ENCODE measurements at regions not wholly inside any gene's neighbourhood (a gene's known extent, or its start where the extent isn't known, plus 50 kb on each side); places are given as distances from the start of the nearest gene placed in this dataset.

- H3K27ac ChIP-seq (ENCODE audit: low read depth in 1 of 2, low read length in 1 of 2) = no peak overlapping the region
- 85% methylated on average over 5 of the region's 5 CpGs for WGBS
- peaks cover 0 to 3% of the 10 kb centered on the region in 2 donors for H3K9me3 ChIP-seq (ENCODE audit: control insufficient read depth in 2 of 2, insufficient read depth in 1 of 2, low read length in 1 of 2)
- H3K36me3 ChIP-seq (ENCODE audit: control insufficient read depth in 2 of 2, insufficient read depth in 2 of 2, low read length in 1 of 2) = no peaks in the 10 kb centered on the region
- no peaks in the 10 kb centered on the region for H3K27me3 ChIP-seq (ENCODE audit: control insufficient read depth in 2 of 2, insufficient read depth in 1 of 2, low read length in 1 of 2)
- no peak for DNase-seq (ENCODE audit: low read depth in 6 of 9, low spot score in 9 of 9)
- no peak overlapping the region for H3K4me3 ChIP-seq (ENCODE audit: low read length in 2 of 2)
- peaks cover 0 to 12% of the 10 kb centered on the region in 2 donors for H3K4me1 ChIP-seq (ENCODE audit: control insufficient read depth in 2 of 2, insufficient read depth in 2 of 2, low read length in 2 of 2)
Measured at GRCh38 chr18:56085551-56085950, 497.6 kb upstream of the TCF4 start.

GRCh38 chr18:56083523-56084287 is 495.7 kb upstream of the TCF4 start:
- WGBS = 76% methylated on average over 8 of the region's 8 CpGs
- Histone ChIP-seq H3K4me1 (ENCODE audit: control insufficient read depth in 2 of 2, insufficient read depth in 2 of 2, low read length in 2 of 2) (peaks cover 0 to 12% of the 10 kb centered on the region in 2 donors), H3K36me3 (ENCODE audit: control insufficient read depth in 2 of 2, insufficient read depth in 2 of 2, low read length in 1 of 2) (no peaks in the 10 kb centered on the region), H3K27me3 (ENCODE audit: control insufficient read depth in 2 of 2, insufficient read depth in 1 of 2, low read length in 1 of 2) (no peaks in the 10 kb centered on the region), H3K9me3 (ENCODE audit: control insufficient read depth in 2 of 2, insufficient read depth in 1 of 2, low read length in 1 of 2) (peaks cover 0 to 3% of the 10 kb centered on the region in 2 donors), H3K4me3 (ENCODE audit: low read length in 2 of 2) (no peak overlapping the region), H3K27ac (ENCODE audit: low read depth in 1 of 2, low read length in 1 of 2) (peak overlapping the region in 1 of 2 donors; percentile 44)
- DNase-seq (ENCODE audit: low read depth in 6 of 9, low spot score in 9 of 9) = peak in 6 of 9 donors; percentile 4 to 59 (median 12)

- Histone ChIP-seq H3K27me3 (ENCODE audit: control insufficient read depth in 2 of 2, insufficient read depth in 1 of 2, low read length in 1 of 2) (no peaks in the 10 kb centered on the region), H3K4me3 (ENCODE audit: low read length in 2 of 2) (no peak overlapping the region), H3K9me3 (ENCODE audit: control insufficient read depth in 2 of 2, insufficient read depth in 1 of 2, low read length in 1 of 2) (peaks cover 0 to 3% of the 10 kb centered on the region in 2 donors), H3K36me3 (ENCODE audit: control insufficient read depth in 2 of 2, insufficient read depth in 2 of 2, low read length in 1 of 2) (no peaks in the 10 kb centered on the region), H3K4me1 (ENCODE audit: control insufficient read depth in 2 of 2, insufficient read depth in 2 of 2, low read length in 2 of 2) (peaks cover 0 to 12% of the 10 kb centered on the region in 2 donors), H3K27ac (ENCODE audit: low read depth in 1 of 2, low read length in 1 of 2) (no peak overlapping the region)
- no peak for DNase-seq (ENCODE audit: low read depth in 6 of 9, low spot score in 9 of 9)
- WGBS = 90% methylated on average over 7 of the region's 7 CpGs
Measured at GRCh38 chr18:56083097-56083521, 495.1 kb upstream of the TCF4 start.

- DNase-seq (ENCODE audit: low read depth in 6 of 9, low spot score in 9 of 9) = no peak
- 97% methylated on average over 1 of the region's 1 CpG for WGBS
- Histone ChIP-seq H3K9me3 (ENCODE audit: control insufficient read depth in 2 of 2, insufficient read depth in 1 of 2, low read length in 1 of 2) (peaks cover 0 to 3% of the 10 kb centered on the region in 2 donors), H3K36me3 (ENCODE audit: control insufficient read depth in 2 of 2, insufficient read depth in 2 of 2, low read length in 1 of 2) (no peaks in the 10 kb centered on the region), H3K27me3 (ENCODE audit: control insufficient read depth in 2 of 2, insufficient read depth in 1 of 2, low read length in 1 of 2) (no peaks in the 10 kb centered on the region), H3K27ac (ENCODE audit: low read depth in 1 of 2, low read length in 1 of 2) (no peak overlapping the region), H3K4me3 (ENCODE audit: low read length in 2 of 2) (no peak overlapping the region), H3K4me1 (ENCODE audit: control insufficient read depth in 2 of 2, insufficient read depth in 2 of 2, low read length in 2 of 2) (no peaks in the 10 kb centered on the region)
Measured at GRCh38 chr18:56076723-56077122, 488.7 kb upstream of the TCF4 start.

- Histone ChIP-seq H3K27ac (ENCODE audit: low read depth in 1 of 2, low read length in 1 of 2) (no peak overlapping the region), H3K36me3 (ENCODE audit: control insufficient read depth in 2 of 2, insufficient read depth in 2 of 2, low read length in 1 of 2) (no peaks in the 10 kb centered on the region), H3K4me1 (ENCODE audit: control insufficient read depth in 2 of 2, insufficient read depth in 2 of 2, low read length in 2 of 2) (no peaks in the 10 kb centered on the region), H3K4me3 (ENCODE audit: low read length in 2 of 2) (no peak overlapping the region), H3K9me3 (ENCODE audit: control insufficient read depth in 2 of 2, insufficient read depth in 1 of 2, low read length in 1 of 2) (no peaks in the 10 kb centered on the region), H3K27me3 (ENCODE audit: control insufficient read depth in 2 of 2, insufficient read depth in 1 of 2, low read length in 1 of 2) (no peaks in the 10 kb centered on the region)
- 87% methylated on average over 5 of the region's 5 CpGs for WGBS
- no peak for DNase-seq (ENCODE audit: low read depth in 6 of 9, low spot score in 9 of 9)
Measured at GRCh38 chr18:56068701-56069100, 480.7 kb upstream of the TCF4 start.

GRCh38 chr18:56067969-56068671 is 480.1 kb upstream of the TCF4 start:
- Histone ChIP-seq H3K9me3 (ENCODE audit: control insufficient read depth in 2 of 2, insufficient read depth in 1 of 2, low read length in 1 of 2) (no peaks in the 10 kb centered on the region), H3K27me3 (ENCODE audit: control insufficient read depth in 2 of 2, insufficient read depth in 1 of 2, low read length in 1 of 2) (no peaks in the 10 kb centered on the region), H3K4me1 (ENCODE audit: control insufficient read depth in 2 of 2, insufficient read depth in 2 of 2, low read length in 2 of 2) (no peaks in the 10 kb centered on the region), H3K4me3 (ENCODE audit: low read length in 2 of 2) (no peak overlapping the region), H3K36me3 (ENCODE audit: control insufficient read depth in 2 of 2, insufficient read depth in 2 of 2, low read length in 1 of 2) (no peaks in the 10 kb centered on the region), H3K27ac (ENCODE audit: low read depth in 1 of 2, low read length in 1 of 2) (no peak overlapping the region)
- DNase-seq (ENCODE audit: low read depth in 6 of 9, low spot score in 9 of 9) = no peak
- WGBS = 96% methylated on average over 2 of the region's 2 CpGs

GRCh38 chr18:56067214-56067894 is 479.4 kb upstream of the TCF4 start:
- no peaks in the 10 kb centered on the region for H3K9me3 ChIP-seq (ENCODE audit: control insufficient read depth in 2 of 2, insufficient read depth in 1 of 2, low read length in 1 of 2)
- H3K4me3 ChIP-seq (ENCODE audit: low read length in 2 of 2) = no peak overlapping the region
- H3K27ac ChIP-seq (ENCODE audit: low read depth in 1 of 2, low read length in 1 of 2) = no peak overlapping the region
- WGBS = 94% methylated on average over 7 of the region's 7 CpGs
- DNase-seq (ENCODE audit: low read depth in 6 of 9, low spot score in 9 of 9) = no peak
- H3K27me3 ChIP-seq (ENCODE audit: control insufficient read depth in 2 of 2, insufficient read depth in 1 of 2, low read length in 1 of 2) = no peaks in the 10 kb centered on the region
- no peaks in the 10 kb centered on the region for H3K36me3 ChIP-seq (ENCODE audit: control insufficient read depth in 2 of 2, insufficient read depth in 2 of 2, low read length in 1 of 2)
- H3K4me1 ChIP-seq (ENCODE audit: control insufficient read depth in 2 of 2, insufficient read depth in 2 of 2, low read length in 2 of 2) = no peaks in the 10 kb centered on the region

- Histone ChIP-seq H3K27ac (ENCODE audit: low read depth in 1 of 2, low read length in 1 of 2) (no peak overlapping the region), H3K9me3 (ENCODE audit: control insufficient read depth in 2 of 2, insufficient read depth in 1 of 2, low read length in 1 of 2) (no peaks in the 10 kb centered on the region), H3K36me3 (ENCODE audit: control insufficient read depth in 2 of 2, insufficient read depth in 2 of 2, low read length in 1 of 2) (no peaks in the 10 kb centered on the region), H3K4me3 (ENCODE audit: low read length in 2 of 2) (no peak overlapping the region), H3K27me3 (ENCODE audit: control insufficient read depth in 2 of 2, insufficient read depth in 1 of 2, low read length in 1 of 2) (no peaks in the 10 kb centered on the region), H3K4me1 (ENCODE audit: control insufficient read depth in 2 of 2, insufficient read depth in 2 of 2, low read length in 2 of 2) (no peaks in the 10 kb centered on the region)
- DNase-seq (ENCODE audit: low read depth in 6 of 9, low spot score in 9 of 9) = no peak
- 70% methylated on average over 2 of the region's 2 CpGs for WGBS
Measured at GRCh38 chr18:56066524-56067213, 478.7 kb upstream of the TCF4 start.
